ENCODE measurements at regions not wholly inside any gene's neighbourhood (a gene's known extent, or its start where the extent isn't known, plus 50 kb on each side); places are given as distances from the start of the nearest gene placed in this dataset.

- CTCF ChIA-PET (ENCODE audit: low intra/inter-chr PET ratio, low total read pairs), result no interaction called here
- no peaks in the 10 kb centered on the region for H3K79me2 ChIP-seq (ENCODE audit: insufficient read depth, low read length)
- in situ Hi-C loops (cut with HindIII; ENCODE audit: extremely low pct_ligation_motif_present, low pct_unique_long_range_greater_than_20kb), result no loop called here
- ATAC-seq, result no peak
- TF ChIP-seq MAFK (conservative IDR thresholded peaks at IDR 0.05 in 1 of 2, IDR thresholded peaks at IDR 0.05 in 1 of 2; ENCODE audit: low read length in 2 of 2), result peak; percentile 97 to 99
- peak; percentile 87 for TF ChIP-seq NFE2L2 (IDR thresholded peaks at IDR 0.05; ENCODE audit: low read length)
- TF ChIP-seq HNF4G (IDR thresholded peaks at IDR 0.05; ENCODE audit: borderline replicate concordance, low read depth, low read length), result no peak
- no peak for TF ChIP-seq HNF4G (CRISPR knock-in tag; IDR thresholded peaks at IDR 0.05; ENCODE audit: borderline replicate concordance, low read depth)
- no peak for TF ChIP-seq MTERF4 (CRISPR knock-in tag; IDR thresholded peaks at IDR 0.05)
- TF ChIP-seq ATF4 (CRISPR knock-in tag; IDR thresholded peaks at IDR 0.05), result no peak
- TF ChIP-seq MAFF (IDR thresholded peaks at IDR 0.05; ENCODE audit: low read depth, low read length), result peak; percentile 98
- no peak for FAIRE-seq
- peaks cover 27% of the 10 kb centered on the region for H3K9me3 ChIP-seq (ENCODE audit: low read length)
- no peak overlapping the region for H3K9ac ChIP-seq (ENCODE audit: insufficient read depth, low read depth, low read length)
- POLR2A ChIA-PET, result no interaction called here
- 98% methylated on average over 1 of the region's 1 CpG for WGBS (ENCODE audit: low lambda C conversion rate)
- intact Hi-C loops (cut with micrococcal nuclease; ENCODE audit: unreplicated experiment), result no loop called here
- BruUV-seq (replicated peaks), result no TSS peak
- H2AFZ ChIP-seq (ENCODE audit: low read length), result no peak overlapping the region
- DNase-seq (ENCODE audit: low spot score), result no peak
- H3K4me3 ChIP-seq (replicated peaks in 1 of 3; ENCODE audit: insufficient read depth in 1 of 3, low read depth in 2 of 3, low read length in 3 of 3), result no peak overlapping the region
- H3K27me3 ChIP-seq (ENCODE audit: control insufficient read depth in 1 of 2, insufficient read depth in 2 of 2, low read length in 2 of 2), result no peaks in the 10 kb centered on the region
- H4K20me1 ChIP-seq (ENCODE audit: insufficient read depth, low read length), result no peaks in the 10 kb centered on the region
- no peak overlapping the region for H3K4me2 ChIP-seq (ENCODE audit: low read depth, low read length)
- no peak overlapping the region for H3K27ac ChIP-seq (ENCODE audit: extremely low read length, insufficient read depth, low read length)
- H3K36me3 ChIP-seq (replicated peaks in 1 of 2; ENCODE audit: control insufficient read depth in 1 of 2, insufficient read depth in 2 of 2, low read length in 2 of 2), result no peaks in the 10 kb centered on the region
- peaks cover 37% of the 10 kb centered on the region for H3K4me1 ChIP-seq (ENCODE audit: insufficient read depth, low read length)
These were observed 625.2 kb downstream of the IRS1 start for GRCh38 chr2:226174390-226174789.

- H3K79me2 ChIP-seq (ENCODE audit: insufficient read depth, low read length), result no peaks in the 10 kb centered on the region
- BruUV-seq (replicated peaks), result no TSS peak
- no peak for DNase-seq (ENCODE audit: low spot score)
- WGBS (ENCODE audit: low lambda C conversion rate), result 89% methylated on average over 4 of the region's 4 CpGs
- H3K36me3 ChIP-seq (replicated peaks in 1 of 2; ENCODE audit: control insufficient read depth in 1 of 2, insufficient read depth in 2 of 2, low read length in 2 of 2), result no peaks in the 10 kb centered on the region
- TF ChIP-seq CEBPB (IDR thresholded peaks at IDR 0.05; ENCODE audit: borderline replicate concordance, low read depth, low read length) (peak; percentile 65; the same call in 1 of the 2 replicates), MEF2D (CRISPR knock-in tag; IDR thresholded peaks at IDR 0.05) (no peak), SYNCRIP (IDR thresholded peaks at IDR 0.05; ENCODE audit: insufficient read depth, low read depth, low read length) (no peak), LRRFIP1 (CRISPR knock-in tag; conservative IDR thresholded peaks at IDR 0.05) (no peak), ATF2 (CRISPR knock-in tag; IDR thresholded peaks at IDR 0.05) (no peak)
- H3K4me3 ChIP-seq (replicated peaks in 1 of 3; ENCODE audit: insufficient read depth in 1 of 3, low read depth in 2 of 3, low read length in 3 of 3), result no peak overlapping the region
- FAIRE-seq, result no peak
- in situ Hi-C loops (cut with HindIII; ENCODE audit: extremely low pct_ligation_motif_present, low pct_unique_long_range_greater_than_20kb), result no loop called here
- no peaks in the 10 kb centered on the region for H3K27me3 ChIP-seq (ENCODE audit: control insufficient read depth in 1 of 2, insufficient read depth in 2 of 2, low read length in 2 of 2)
- H3K27ac ChIP-seq (ENCODE audit: extremely low read length, insufficient read depth, low read length), result no peak overlapping the region
- no peaks in the 10 kb centered on the region for H4K20me1 ChIP-seq (ENCODE audit: insufficient read depth, low read length)
- ChIA-PET CTCF (ENCODE audit: low intra/inter-chr PET ratio, low total read pairs) (no interaction called here), POLR2A (no interaction called here)
- H2AFZ ChIP-seq (ENCODE audit: low read length), result no peak overlapping the region
- no peak for ATAC-seq
- H3K4me1 ChIP-seq (ENCODE audit: insufficient read depth, low read length), result peaks cover 52% of the 10 kb centered on the region
- peaks cover 17% of the 10 kb centered on the region for H3K9me3 ChIP-seq (ENCODE audit: low read length)
- H3K4me2 ChIP-seq (ENCODE audit: low read depth, low read length), result no peak overlapping the region
- intact Hi-C loops (cut with micrococcal nuclease; ENCODE audit: unreplicated experiment), result no loop called here
- H3K9ac ChIP-seq (ENCODE audit: insufficient read depth, low read depth, low read length), result no peak overlapping the region
These were observed 626.7 kb downstream of the IRS1 start for GRCh38 chr2:226172939-226173338.
